Renal cortical epithelial cell (primary cell): ENCODE measurements at regions not wholly inside any gene's neighbourhood (a gene's known extent, or its start where the extent isn't known, plus 50 kb on each side); places are given as distances from the start of the nearest gene placed in this dataset.
"Not testable (repeated sequence)": the region's sequence is repeated elsewhere in the genome, so short reads cannot be mapped to it uniquely, and the experiment has no call there.

Source experiments
- DNase-seq: peaks from one replicate; pipeline ENCODE4 v3.0.0-alpha.2; 2011; ENCODE audit warnings: low read depth

GRCh38 chr4:24208691-24209090 is 318.8 kb upstream of the PPARGC1A start:
- no peak for DNase-seq

DNA sequence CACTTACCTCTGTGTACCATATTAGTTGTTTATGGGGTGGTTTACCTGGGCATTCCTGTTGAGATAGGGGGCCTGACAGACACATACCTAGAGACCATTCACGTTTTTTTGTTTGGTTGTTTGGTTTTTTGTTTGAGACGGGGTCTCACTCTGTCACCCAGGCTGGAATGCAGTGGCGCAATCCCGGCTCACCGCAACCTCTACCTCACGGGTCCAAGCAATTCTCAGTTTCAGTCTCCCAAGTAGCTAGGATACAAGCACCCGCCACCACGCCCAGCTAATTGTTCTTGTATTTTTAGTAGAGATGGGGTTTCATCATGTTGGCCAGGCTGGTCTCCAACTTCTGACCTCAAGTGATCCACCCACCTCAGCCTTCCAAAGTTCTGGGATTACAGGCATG is 314.9 kb upstream of the PPARGC1A start:
- not testable (repeated sequence) for DNase-seq

- DNase-seq = no peak
These were observed 314.1 kb upstream of the PPARGC1A start for GRCh38 chr4:24203926-24204325.

DNA sequence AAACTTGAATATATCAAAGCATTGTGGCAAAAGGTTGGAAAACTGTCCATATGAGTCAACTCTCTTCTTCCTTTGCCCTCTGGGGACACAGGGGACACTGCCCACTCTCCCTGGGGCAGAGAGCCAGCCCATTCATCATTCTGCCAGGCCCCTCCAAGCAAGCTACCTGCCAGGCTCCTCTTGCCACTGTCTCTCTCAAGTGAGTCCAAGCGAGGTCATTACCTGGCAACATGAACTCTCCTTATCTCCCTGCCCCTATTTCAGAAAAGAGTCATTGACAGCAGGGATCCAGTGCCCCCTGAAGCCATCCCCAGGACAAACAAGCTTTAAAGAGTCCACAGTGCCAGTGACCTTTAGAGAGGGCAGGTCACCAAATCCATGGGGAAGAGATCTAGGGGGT is 312.7 kb upstream of the PPARGC1A start:
- no peak for DNase-seq

DNA sequence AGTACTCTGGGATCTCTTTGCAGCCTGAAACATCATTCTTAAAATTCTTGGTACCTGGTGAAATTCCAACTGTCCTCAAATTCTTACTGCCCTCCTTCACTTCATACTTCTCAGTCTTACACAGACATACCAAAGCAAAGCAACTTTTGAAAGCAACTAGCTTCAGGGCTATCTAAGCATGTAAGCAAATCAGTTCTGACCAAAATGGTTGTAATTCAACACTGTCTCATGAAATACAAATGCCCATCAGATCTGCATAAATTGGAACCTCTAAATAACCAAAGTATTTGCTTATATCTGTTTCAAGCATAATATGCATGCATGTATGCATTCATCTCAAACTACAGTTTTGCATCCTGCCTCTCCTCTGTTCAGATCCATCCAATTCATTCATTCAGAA is 308.1 kb upstream of the PPARGC1A start:
- no peak for DNase-seq

- DNase-seq = no peak
These were observed 306.9 kb upstream of the PPARGC1A start for GRCh38 chr4:24196785-24197184.

DNA sequence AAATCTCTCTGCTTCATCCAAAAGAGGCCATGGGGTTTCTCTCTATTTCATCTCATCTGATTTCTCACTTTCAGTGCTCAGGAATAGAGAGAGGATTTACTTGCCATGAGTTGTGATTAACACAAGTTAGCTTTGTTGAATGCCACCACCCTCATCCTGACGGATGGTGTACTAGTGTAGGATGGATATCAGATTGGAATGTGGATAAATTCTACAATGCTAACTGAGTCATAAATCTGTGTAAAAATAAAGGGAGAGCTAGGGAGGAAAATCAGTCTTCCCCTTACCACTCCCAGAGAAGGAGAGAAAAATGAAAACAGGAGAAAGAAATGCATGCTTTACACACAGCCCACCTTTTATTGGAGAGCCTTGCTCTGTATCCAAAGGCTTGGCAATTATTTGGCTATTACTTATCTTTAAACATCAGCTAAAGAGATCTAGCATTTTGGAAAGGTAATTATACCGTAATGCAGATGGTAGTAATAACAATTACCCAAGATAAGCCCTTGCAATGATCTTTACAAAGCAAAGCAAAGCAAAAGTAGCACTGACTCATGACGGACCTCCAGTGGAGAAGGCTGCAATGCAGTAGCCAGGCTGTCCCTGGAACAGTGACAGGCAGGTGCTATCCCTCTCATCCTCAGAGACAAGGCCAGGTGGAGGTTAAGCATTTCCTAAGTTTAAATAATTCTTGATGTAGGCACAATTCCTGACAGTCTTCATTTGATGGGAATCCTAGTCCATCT is 306.3 kb upstream of the PPARGC1A start:
- DNase-seq = no peak

DNA sequence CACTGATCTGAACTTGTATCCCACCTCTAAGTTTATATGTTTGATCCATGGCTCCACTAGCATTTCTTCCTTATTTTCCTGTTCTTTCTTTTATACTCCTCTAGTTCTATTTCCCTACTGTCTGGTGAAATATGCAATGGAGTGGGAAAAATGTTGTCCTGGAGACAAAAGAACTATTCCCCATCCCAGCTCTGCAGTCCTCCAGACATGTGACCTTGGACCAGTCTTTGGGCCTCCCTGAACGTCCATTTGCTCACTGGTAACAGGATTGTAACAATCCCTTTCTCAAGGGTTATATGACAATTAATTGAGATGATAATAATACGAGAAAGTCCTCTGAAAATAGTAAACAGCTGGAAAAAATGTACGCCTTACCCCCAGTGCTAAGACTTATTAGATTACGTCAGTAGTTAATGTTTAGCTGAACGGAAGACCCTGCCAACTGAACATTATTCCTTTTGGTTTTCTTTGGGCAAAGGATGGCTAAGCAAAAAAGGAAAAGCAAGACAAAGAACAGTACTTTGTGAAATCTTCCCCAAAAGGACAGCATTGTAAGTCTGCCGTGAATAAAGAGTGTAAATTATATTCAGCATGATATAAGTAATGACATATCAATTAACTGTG is 302.3 kb upstream of the PPARGC1A start:
- no peak for DNase-seq

- DNase-seq = no peak
These were observed 301.2 kb upstream of the PPARGC1A start for GRCh38 chr4:24190761-24191695.

- DNase-seq = no peak
These were observed 298.6 kb upstream of the PPARGC1A start for GRCh38 chr4:24188459-24188858.

DNA sequence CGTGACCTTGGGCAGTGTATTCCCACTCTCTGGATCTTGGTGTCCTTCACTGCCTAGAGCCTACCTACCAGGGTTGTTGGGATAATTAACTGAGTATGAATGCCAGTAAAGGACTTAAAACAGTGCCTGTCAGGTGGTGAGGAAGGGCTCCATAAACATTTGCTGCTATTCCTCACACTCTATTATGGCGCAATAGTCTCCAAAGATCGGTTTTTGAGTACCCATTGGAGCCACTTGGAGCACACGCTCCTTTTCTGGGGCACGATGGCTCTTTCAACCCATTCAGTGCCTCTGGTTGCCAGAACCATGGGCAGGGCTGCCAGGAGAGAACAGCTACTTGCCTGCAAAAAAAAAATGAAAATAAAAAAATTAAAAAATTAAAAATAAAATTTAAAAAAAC is 296.6 kb upstream of the PPARGC1A start:
- no peak for DNase-seq

DNA sequence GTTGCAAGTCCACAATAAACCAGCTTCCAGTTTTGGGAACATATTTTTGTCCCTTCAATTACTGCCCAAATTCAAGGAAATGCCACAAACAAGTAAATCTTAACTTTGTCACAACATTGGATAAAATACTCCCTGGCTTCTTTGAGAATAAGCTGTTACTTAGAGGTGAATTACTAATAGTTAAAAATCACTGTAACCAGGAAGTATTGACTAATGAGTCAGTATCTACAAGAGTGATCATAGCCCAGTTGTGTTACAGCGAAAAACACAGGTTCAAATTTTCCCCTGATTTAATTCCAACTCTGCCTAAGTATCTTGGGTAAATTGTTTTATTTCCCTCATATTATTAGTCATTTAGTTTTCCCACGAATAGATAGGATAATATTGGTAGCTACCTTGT is 291.2 kb upstream of the PPARGC1A start:
- DNase-seq = peak; percentile 54

GRCh38 chr4:24180586-24180985 is 290.7 kb upstream of the PPARGC1A start:
- no peak for DNase-seq

GRCh38 chr4:24179201-24179840 is 289.5 kb upstream of the PPARGC1A start:
- DNase-seq = no peak

DNA sequence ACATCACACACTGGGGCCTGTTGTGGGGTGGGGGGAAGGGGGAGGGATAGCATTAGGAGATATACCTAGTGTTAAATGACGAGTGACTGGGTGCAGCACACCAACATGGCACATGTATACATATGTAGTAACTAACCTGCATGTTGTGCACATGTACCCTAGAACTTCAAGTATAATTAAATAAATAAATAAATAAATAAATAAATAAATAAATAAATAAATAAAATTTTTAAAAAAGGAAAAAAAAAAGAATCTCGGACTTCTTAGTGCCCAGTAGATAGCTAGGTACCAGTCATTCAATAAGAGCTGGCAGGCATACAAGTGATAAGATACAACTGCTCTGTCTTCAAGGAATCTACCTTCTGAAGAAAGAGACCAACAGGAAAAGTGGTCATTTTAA is 287.6 kb upstream of the PPARGC1A start:
- not testable (repeated sequence) for DNase-seq

DNA sequence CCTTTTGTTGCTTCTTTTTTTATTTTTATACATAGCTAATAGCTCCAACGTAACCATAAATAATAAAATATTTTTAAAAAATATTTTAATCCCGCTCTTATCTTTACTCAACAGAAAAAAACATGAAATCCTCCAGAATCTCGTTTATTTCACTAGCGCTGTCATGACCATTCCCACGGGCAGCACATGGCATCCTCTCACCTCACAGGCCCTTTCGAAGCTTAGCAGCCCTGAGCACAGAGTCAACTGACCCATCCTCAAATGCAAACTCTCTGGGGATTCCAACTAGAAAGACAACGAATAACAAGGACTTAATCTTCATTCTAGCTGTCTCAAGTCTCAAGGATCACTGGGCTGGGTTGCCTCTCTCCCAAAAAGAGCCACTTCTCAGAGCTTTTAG is 285.9 kb upstream of the PPARGC1A start:
- DNase-seq = no peak

DNA sequence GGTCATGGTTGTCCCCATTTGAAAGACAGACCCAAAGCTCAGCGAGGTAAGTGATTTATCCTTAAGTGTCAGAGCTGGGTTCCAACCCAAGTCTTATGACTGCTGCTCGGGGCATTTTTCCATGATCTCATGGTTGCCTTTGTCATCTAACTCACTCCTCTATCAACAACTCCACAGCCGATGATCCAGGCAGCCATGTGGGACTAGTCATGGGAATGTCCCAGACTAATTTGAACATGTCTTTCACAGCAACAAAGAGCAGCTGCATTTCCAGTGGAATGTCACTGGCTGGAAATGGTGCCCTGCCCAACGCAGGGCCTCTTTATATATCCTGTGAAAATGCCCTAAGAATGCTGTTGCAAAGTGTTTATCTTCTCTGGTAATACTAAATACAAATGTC is 284.8 kb upstream of the PPARGC1A start:
- peak; percentile 43 for DNase-seq

DNA sequence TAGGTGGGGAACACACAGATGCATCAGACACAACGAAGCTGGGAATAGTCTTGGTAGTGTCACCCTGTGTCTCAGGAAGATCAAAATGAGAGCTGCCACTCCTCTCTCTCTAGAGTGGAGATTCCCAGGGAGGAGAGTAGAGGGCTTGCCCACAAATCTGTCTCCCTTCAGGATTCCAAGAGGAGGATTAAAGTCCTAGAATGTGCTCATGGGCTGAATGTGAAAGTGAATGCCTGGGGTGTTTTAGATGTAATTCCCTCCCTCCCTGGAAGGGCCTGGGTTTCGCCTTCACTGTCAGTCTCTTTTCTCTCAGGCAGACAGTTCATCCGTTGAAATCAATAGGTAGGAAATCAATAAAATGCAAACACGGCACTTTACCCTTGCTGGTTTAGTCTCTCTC is 282.6 kb upstream of the PPARGC1A start:
- DNase-seq = no peak

- no peak for DNase-seq
These were observed 280.1 kb upstream of the PPARGC1A start for GRCh38 chr4:24169956-24170355.

GRCh38 chr4:24168658-24169057 is 278.8 kb upstream of the PPARGC1A start:
- no peak for DNase-seq

- DNase-seq = no peak
These were observed 276.7 kb upstream of the PPARGC1A start for GRCh38 chr4:24166501-24166900.

DNA sequence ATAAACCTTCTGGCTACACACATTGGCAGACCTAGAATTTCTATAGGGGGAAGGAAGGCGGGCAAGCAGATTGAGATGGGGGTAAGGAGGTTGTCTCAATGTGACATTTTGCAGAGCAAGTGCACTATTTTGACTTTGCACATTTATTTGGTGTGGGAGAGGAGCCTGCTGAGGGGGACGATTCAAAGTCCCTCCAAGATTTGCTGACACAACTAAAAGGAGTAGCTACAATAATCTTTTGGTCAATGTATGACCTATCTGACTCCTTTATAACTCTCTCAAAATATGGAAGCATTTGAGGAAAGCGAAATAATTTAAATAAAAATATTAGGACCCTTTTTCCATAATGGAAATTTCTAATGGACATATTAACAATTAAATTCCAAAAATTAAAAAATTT is 274.9 kb upstream of the PPARGC1A start:
- no peak for DNase-seq
